ENCODE measurements at regions not wholly inside any gene's neighbourhood (a gene's known extent, or its start where the extent isn't known, plus 50 kb on each side); places are given as distances from the start of the nearest gene placed in this dataset.

GRCh38 chr18:26768385-26768784 is 97.1 kb downstream of the AQP4 start:
- DNase-seq: no peak
- H3K4me1 ChIP-seq: no peaks in the 10 kb centered on the region
- H3K36me3 ChIP-seq: no peaks in the 10 kb centered on the region
- H3K27me3 ChIP-seq: no peaks in the 10 kb centered on the region
- H3K4me3 ChIP-seq: no peak overlapping the region
- peaks cover 0 to 3% (median 0%) of the 10 kb centered on the region in 3 donors for H3K9me3 ChIP-seq
- intact Hi-C loops (cut with DNase I; ENCODE audit: low total_unique reads): no loop called here
- no peak for TF ChIP-seq CTCF (IDR thresholded peaks at IDR 0.05)
- no peak overlapping the region for H3K27ac ChIP-seq

GRCh38 chr18:26765498-26765897 is 100.0 kb downstream of the AQP4 start:
- Histone ChIP-seq H3K4me1 (no peaks in the 10 kb centered on the region), H3K4me3 (no peak overlapping the region), H3K27ac (no peak overlapping the region), H3K9me3 (peaks cover 0 to 8% (median 0%) of the 10 kb centered on the region in 3 donors), H3K36me3 (no peaks in the 10 kb centered on the region), H3K27me3 (no peaks in the 10 kb centered on the region)
- DNase-seq: no peak
- intact Hi-C loops (cut with DNase I; ENCODE audit: low total_unique reads): no loop called here
- no peak for TF ChIP-seq CTCF (IDR thresholded peaks at IDR 0.05)

- no peaks in the 10 kb centered on the region for H3K4me1 ChIP-seq
- no peak for DNase-seq
- no peaks in the 10 kb centered on the region for H3K27me3 ChIP-seq
- no peak overlapping the region for H3K4me3 ChIP-seq
- H3K36me3 ChIP-seq: no peaks in the 10 kb centered on the region
- TF ChIP-seq CTCF (IDR thresholded peaks at IDR 0.05): no peak
- intact Hi-C loops (cut with DNase I; ENCODE audit: low total_unique reads): no loop called here
- H3K27ac ChIP-seq: no peak overlapping the region
- H3K9me3 ChIP-seq: peaks cover 0 to 8% (median 0%) of the 10 kb centered on the region in 3 donors
Measured at GRCh38 chr18:26764586-26764985, 100.9 kb downstream of the AQP4 start.

GRCh38 chr18:26764177-26764576 is 101.3 kb downstream of the AQP4 start:
- intact Hi-C loops (cut with DNase I; ENCODE audit: low total_unique reads): no loop called here
- no peak overlapping the region for H3K27ac ChIP-seq
- H3K36me3 ChIP-seq: no peaks in the 10 kb centered on the region
- TF ChIP-seq CTCF (IDR thresholded peaks at IDR 0.05): no peak
- no peak for DNase-seq
- H3K4me3 ChIP-seq: no peak overlapping the region
- no peaks in the 10 kb centered on the region for H3K27me3 ChIP-seq
- no peaks in the 10 kb centered on the region for H3K4me1 ChIP-seq
- H3K9me3 ChIP-seq: peaks cover 0 to 8% (median 0%) of the 10 kb centered on the region in 3 donors

- H3K27ac ChIP-seq: no peak overlapping the region
- DNase-seq: no peak
- TF ChIP-seq CTCF (IDR thresholded peaks at IDR 0.05): no peak
- no peaks in the 10 kb centered on the region for H3K27me3 ChIP-seq
- no peaks in the 10 kb centered on the region for H3K36me3 ChIP-seq
- no peak overlapping the region for H3K4me3 ChIP-seq
- H3K4me1 ChIP-seq: no peaks in the 10 kb centered on the region
- intact Hi-C loops (cut with DNase I; ENCODE audit: low total_unique reads): no loop called here
- H3K9me3 ChIP-seq: peaks cover 0 to 8% (median 0%) of the 10 kb centered on the region in 3 donors
Measured at GRCh38 chr18:26763446-26764110, 101.9 kb downstream of the AQP4 start.
